Ascending aorta (tissue), 2 donors: ENCODE measurements at regions not wholly inside any gene's neighbourhood (a gene's known extent, or its start where the extent isn't known, plus 50 kb on each side); places are given as distances from the start of the nearest gene placed in this dataset.
"Not testable (repeated sequence)": the region's sequence is repeated elsewhere in the genome, so short reads cannot be mapped to it uniquely, and the experiment has no call there.

Experiments used
- DNase-seq, 2 donors: peaks; one replicate each; pipeline ENCODE4 v3.0.0-alpha.2; 2019; ENCODE audit warnings: low spot score in 2 of 2
- H3K27ac ChIP-seq, 2 donors: fragments of 200-600 bp; sonication (generic); one replicate each; pipeline ENCODE4 v1.5.1; 2016 to 2017; ENCODE audit warnings: mild to moderate bottlenecking in 1 of 2
- H3K27me3 ChIP-seq: fragments of 200-600 bp; sonication (generic); one replicate; pipeline ENCODE4 v1.5.1; 2017
- H3K36me3 ChIP-seq, 2 donors: fragments of 200-600 bp; sonication (generic); one replicate each; pipeline ENCODE4 v1.5.1; 2016
- H3K4me1 ChIP-seq, 2 donors: fragments of 200-600 bp; sonication (generic); one replicate each; pipeline ENCODE4 v1.5.1; 2016 to 2017; ENCODE audit warnings: mild to moderate bottlenecking in 1 of 2
- H3K4me3 ChIP-seq, 2 donors: fragments of 200-600 bp; sonication (generic); one replicate each; pipeline ENCODE4 v1.5.1; 2016 to 2017; ENCODE audit warnings: mild to moderate bottlenecking in 1 of 2
- H3K9me3 ChIP-seq, 2 donors: fragments of 200-600 bp; sonication (generic); one replicate each; pipeline ENCODE4 v1.5.1; 2016
- intact Hi-C: fragments of 100-400 bp; cut with DNase I; formaldehyde crosslinking; loops from one replicate; pipeline ENCODE4 v1.15.1; 2023
- TF ChIP-seq, protein P1 (sequence below), 3 experiments: fragments of 200-600 bp in 2 of 3; fragments of 450-650 bp in 1 of 3; sonication (generic) in 2 of 3; IDR thresholded peaks; one replicate each; pipeline ENCODE4 v1.5.1; 2016 to 2019; ENCODE audit warnings: antibody characterized with exemption in 3 of 3, mild to moderate bottlenecking in 1 of 3, moderate library complexity in 1 of 3

DNA sequence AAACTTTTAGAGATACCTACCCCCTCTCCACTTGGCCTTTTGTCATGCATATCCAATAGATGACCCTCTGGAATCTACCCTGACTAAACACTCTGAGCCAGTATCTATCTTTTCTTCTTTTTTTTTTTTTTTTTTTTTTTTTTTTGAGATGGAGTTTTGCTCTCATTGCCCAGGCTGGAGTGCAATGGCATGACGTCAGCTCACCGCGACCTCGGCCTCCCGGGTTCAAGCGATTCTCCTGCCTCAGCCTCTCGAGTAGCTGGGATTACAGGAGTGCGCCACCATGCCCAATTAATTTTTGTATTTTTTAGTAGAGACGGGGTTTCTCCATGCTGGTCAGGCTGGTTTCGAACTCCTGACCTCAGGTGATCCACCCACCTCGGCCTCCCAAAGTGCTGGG lies 50.8 kb upstream of the GRIN2B start:
- H3K36me3 ChIP-seq, DNase-seq, H3K27me3 ChIP-seq, H3K9me3 ChIP-seq, H3K4me1 ChIP-seq, H3K27ac ChIP-seq, intact Hi-C loops, H3K4me3 ChIP-seq: not testable (repeated sequence)

GRCh38 chr12:14043776-14044175 lies 62.4 kb upstream of the GRIN2B start:
- Histone ChIP-seq H3K4me1 (no peaks in the 10 kb centered on the region), H3K27me3 (no peaks in the 10 kb centered on the region), H3K9me3 (no peaks in the 10 kb centered on the region), H3K27ac (no peak overlapping the region), H3K36me3 (no peaks in the 10 kb centered on the region), H3K4me3 (no peak overlapping the region)
- intact Hi-C loops: no loop called here
- no peak for DNase-seq
- TF ChIP-seq, protein P1, sequence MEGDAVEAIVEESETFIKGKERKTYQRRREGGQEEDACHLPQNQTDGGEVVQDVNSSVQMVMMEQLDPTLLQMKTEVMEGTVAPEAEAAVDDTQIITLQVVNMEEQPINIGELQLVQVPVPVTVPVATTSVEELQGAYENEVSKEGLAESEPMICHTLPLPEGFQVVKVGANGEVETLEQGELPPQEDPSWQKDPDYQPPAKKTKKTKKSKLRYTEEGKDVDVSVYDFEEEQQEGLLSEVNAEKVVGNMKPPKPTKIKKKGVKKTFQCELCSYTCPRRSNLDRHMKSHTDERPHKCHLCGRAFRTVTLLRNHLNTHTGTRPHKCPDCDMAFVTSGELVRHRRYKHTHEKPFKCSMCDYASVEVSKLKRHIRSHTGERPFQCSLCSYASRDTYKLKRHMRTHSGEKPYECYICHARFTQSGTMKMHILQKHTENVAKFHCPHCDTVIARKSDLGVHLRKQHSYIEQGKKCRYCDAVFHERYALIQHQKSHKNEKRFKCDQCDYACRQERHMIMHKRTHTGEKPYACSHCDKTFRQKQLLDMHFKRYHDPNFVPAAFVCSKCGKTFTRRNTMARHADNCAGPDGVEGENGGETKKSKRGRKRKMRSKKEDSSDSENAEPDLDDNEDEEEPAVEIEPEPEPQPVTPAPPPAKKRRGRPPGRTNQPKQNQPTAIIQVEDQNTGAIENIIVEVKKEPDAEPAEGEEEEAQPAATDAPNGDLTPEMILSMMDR (IDR thresholded peaks at IDR 0.05): no peak

- no peak overlapping the region for H3K27ac ChIP-seq
- TF ChIP-seq, protein P1 (IDR thresholded peaks at IDR 0.05): no peak
- no peaks in the 10 kb centered on the region for H3K36me3 ChIP-seq
- intact Hi-C loops: no loop called here
- H3K9me3 ChIP-seq: no peaks in the 10 kb centered on the region
- H3K27me3 ChIP-seq: no peaks in the 10 kb centered on the region
- H3K4me1 ChIP-seq: no peaks in the 10 kb centered on the region
- H3K4me3 ChIP-seq: no peak overlapping the region
- DNase-seq: no peak
Observed at GRCh38 chr12:14048941-14049545, 67.6 kb upstream of the GRIN2B start.

DNA sequence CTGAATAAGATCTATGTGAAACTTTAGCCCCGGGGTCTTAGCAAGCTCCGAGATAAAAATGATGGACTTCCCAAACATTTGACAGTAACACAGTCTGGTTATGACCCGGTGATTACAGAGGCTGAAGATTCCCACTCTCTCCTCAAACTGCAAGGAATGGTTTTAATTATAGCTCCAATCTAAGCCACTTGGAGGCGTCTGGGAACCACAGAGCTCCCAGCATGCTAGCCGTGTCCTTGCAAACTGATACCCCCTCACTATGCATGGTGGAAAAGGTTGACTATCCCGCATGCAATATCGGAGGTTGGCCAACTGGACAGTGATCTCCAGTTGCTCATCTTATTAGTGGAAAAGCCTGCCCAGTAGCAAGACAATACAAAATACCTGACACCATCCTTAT lies 76.5 kb upstream of the GRIN2B start:
- Histone ChIP-seq H3K4me3 (no peak overlapping the region), H3K9me3 (no peaks in the 10 kb centered on the region), H3K36me3 (no peaks in the 10 kb centered on the region), H3K4me1 (no peaks in the 10 kb centered on the region), H3K27me3 (no peaks in the 10 kb centered on the region), H3K27ac (no peak overlapping the region)
- intact Hi-C loops: no loop called here
- no peak for DNase-seq
- TF ChIP-seq, protein P1 (IDR thresholded peaks at IDR 0.05): no peak

DNA sequence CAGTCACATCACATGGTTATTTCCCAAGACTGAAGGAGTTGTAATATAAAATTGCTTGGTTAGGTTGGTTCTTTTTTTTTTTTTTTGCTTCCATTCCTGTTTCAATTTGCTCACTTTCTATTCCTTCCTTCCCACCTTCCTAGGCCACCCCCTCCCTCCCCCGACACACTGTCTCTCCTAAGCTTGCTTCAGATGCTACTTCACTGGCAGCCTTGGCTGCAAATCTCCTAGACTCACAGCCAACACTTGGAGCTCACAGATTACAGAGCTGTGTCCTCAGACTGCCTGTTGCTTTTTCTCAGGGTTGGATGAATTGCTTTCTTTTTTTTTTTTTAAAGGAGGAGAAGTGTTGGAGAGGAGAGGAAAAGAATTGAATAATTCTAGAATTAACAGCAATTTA lies 77.3 kb upstream of the GRIN2B start:
- Histone ChIP-seq H3K9me3 (no peaks in the 10 kb centered on the region), H3K4me1 (no peaks in the 10 kb centered on the region), H3K27ac (no peak overlapping the region), H3K27me3 (no peaks in the 10 kb centered on the region), H3K4me3 (no peak overlapping the region), H3K36me3 (no peaks in the 10 kb centered on the region)
- no peak for DNase-seq
- TF ChIP-seq, protein P1 (IDR thresholded peaks at IDR 0.05): no peak
- intact Hi-C loops: no loop called here

DNA sequence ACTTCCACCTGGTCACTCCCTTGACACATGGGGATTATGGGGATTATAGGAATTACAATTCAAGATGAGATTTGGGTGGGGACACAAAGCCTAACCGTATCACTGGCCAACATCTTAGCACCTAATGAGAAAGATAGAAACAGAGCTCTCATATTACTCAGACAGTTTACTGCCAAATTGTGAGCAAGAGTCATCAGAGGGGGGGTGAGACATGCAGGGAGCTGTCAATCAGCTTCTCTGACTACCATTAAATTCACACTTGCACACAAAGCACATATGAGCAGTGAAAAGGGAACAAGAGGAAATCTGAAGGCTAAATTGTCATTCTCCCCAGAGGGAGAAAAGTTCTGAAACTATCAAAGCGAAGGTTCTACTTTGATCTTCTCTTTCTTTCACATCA lies 78.1 kb upstream of the GRIN2B start:
- H3K27ac ChIP-seq: no peak overlapping the region
- no peaks in the 10 kb centered on the region for H3K27me3 ChIP-seq
- H3K9me3 ChIP-seq: no peaks in the 10 kb centered on the region
- no peaks in the 10 kb centered on the region for H3K36me3 ChIP-seq
- H3K4me1 ChIP-seq: no peaks in the 10 kb centered on the region
- no peak overlapping the region for H3K4me3 ChIP-seq
- DNase-seq: no peak
- TF ChIP-seq, protein P1 (IDR thresholded peaks at IDR 0.05): no peak
- intact Hi-C loops: no loop called here
